ENCODE measurements at regions not wholly inside any gene's neighbourhood (a gene's known extent, or its start where the extent isn't known, plus 50 kb on each side); places are given as distances from the start of the nearest gene placed in this dataset.

- TF ChIP-seq CTCF (IDR thresholded peaks at IDR 0.05; ENCODE audit: borderline replicate concordance, extremely low read depth, low read length, poor library complexity, severe bottlenecking) (no peak), EZH2 (IDR thresholded peaks at IDR 0.05; ENCODE audit: borderline replicate concordance, low read depth, low read length, severe bottlenecking) (no peak)
Observed at GRCh38 chr14:53338192-53338591, 185.1 kb upstream of the DDHD1 start.

All from DND-41 (cell line).